Fibroblast of lung (primary cell): ENCODE measurements at regions not wholly inside any gene's neighbourhood (a gene's known extent, or its start where the extent isn't known, plus 50 kb on each side); places are given as distances from the start of the nearest gene placed in this dataset.

Experiments used
- DNase-seq, 2 donors: peaks; one replicate each; pipeline versions ENCODE4 v3.0.0 to v3.0.0-alpha.2; 2010; ENCODE audit warnings: low read depth in 2 of 2
- H2AFZ ChIP-seq: 2 replicates; pipeline ENCODE4 v1.5.1; 2012; ENCODE audit warnings: low read length, control low read depth, inconsistent platforms
- H3K27ac ChIP-seq: 2 replicates; pipeline ENCODE4 v1.5.1; 2011; ENCODE audit warnings: low read length, control low read depth; ENCODE audit not compliant: insufficient read depth
- H3K27me3 ChIP-seq: 2 replicates; pipeline ENCODE4 v1.5.1; 2011; ENCODE audit warnings: mild to moderate bottlenecking, low read length; ENCODE audit not compliant: control insufficient read depth, insufficient read depth
- H3K36me3 ChIP-seq: 2 replicates; pipeline ENCODE4 v1.5.1; 2011; ENCODE audit warnings: low read length; ENCODE audit not compliant: control insufficient read depth, insufficient read depth
- H3K4me1 ChIP-seq: 2 replicates; pipeline ENCODE4 v1.5.1; 2011; ENCODE audit warnings: low read length; ENCODE audit not compliant: control insufficient read depth, insufficient read depth; ENCODE audit errors: extremely low read depth
- H3K4me2 ChIP-seq: 2 replicates; pipeline ENCODE4 v1.5.1; 2011; ENCODE audit warnings: low read length, control low read depth; ENCODE audit not compliant: insufficient read depth; ENCODE audit errors: extremely low read depth
- H3K4me3 ChIP-seq, 4 experiments: fragments of 200-600 bp in 1 of 4; sonication (generic) in 1 of 4; replicated peaks in 1 of 4; 2 replicates each; pipeline ENCODE4 v1.5.1; 2011 to 2016; ENCODE audit warnings: low read length in 4 of 4, low read depth in 3 of 4, mild to moderate bottlenecking in 3 of 4, control low read depth in 2 of 4, inconsistent platforms in 1 of 4, mixed read lengths in 1 of 4; ENCODE audit not compliant: insufficient read depth in 1 of 4; ENCODE audit errors: control extremely low read depth in 1 of 4
- H3K79me2 ChIP-seq: 2 replicates; pipeline ENCODE4 v1.5.1; 2012; ENCODE audit warnings: mild to moderate bottlenecking, low read length, inconsistent platforms; ENCODE audit not compliant: control insufficient read depth, insufficient read depth
- H3K9ac ChIP-seq: 2 replicates; pipeline ENCODE4 v1.5.1; 2011; ENCODE audit warnings: mild to moderate bottlenecking, low read length, control low read depth; ENCODE audit not compliant: insufficient read depth
- H3K9me3 ChIP-seq: 2 replicates; pipeline ENCODE4 v1.5.1; 2012; ENCODE audit warnings: low read depth, low read length; ENCODE audit not compliant: control insufficient read depth, insufficient read depth
- H4K20me1 ChIP-seq: 2 replicates; pipeline ENCODE4 v1.5.1; 2011; ENCODE audit warnings: low read length; ENCODE audit not compliant: control insufficient read depth, insufficient read depth; ENCODE audit errors: extremely low read depth
- CTCF ChIP-seq, 2 donors: IDR thresholded peaks in 1 of 2; conservative IDR thresholded peaks in 1 of 2; 1 replicate in 1 of 2; 2 replicates in 1 of 2; pipeline ENCODE4 v1.5.1; 2011 to 2012; ENCODE audit warnings: low read length in 2 of 2, control low read depth in 1 of 2, inconsistent platforms in 1 of 2, low read depth in 1 of 2, mild to moderate bottlenecking in 1 of 2
- EZH2 ChIP-seq: IDR thresholded peaks from 2 replicates; pipeline ENCODE4 v1.5.1; 2012; ENCODE audit warnings: low read length, control low read depth, mild to moderate bottlenecking; ENCODE audit errors: missing control alignments

GRCh38 chr21:28696844-28697410 is 295.8 kb downstream of the LTN1 start:
- no peaks in the 10 kb centered on the region for H3K9me3 ChIP-seq
- no peak overlapping the region for H3K27ac ChIP-seq
- H4K20me1 ChIP-seq, result no peaks in the 10 kb centered on the region
- no peaks in the 10 kb centered on the region for H3K79me2 ChIP-seq
- H3K4me1 ChIP-seq, result no peaks in the 10 kb centered on the region
- TF ChIP-seq EZH2 (no peak), CTCF (conservative IDR thresholded peaks at IDR 0.05 in 1 of 2, IDR thresholded peaks at IDR 0.05 in 1 of 2; ENCODE audit: low read depth in 1 of 2, low read length in 2 of 2) (no peak)
- H3K27me3 ChIP-seq, result no peaks in the 10 kb centered on the region
- no peak overlapping the region for H2AFZ ChIP-seq
- H3K9ac ChIP-seq, result no peak overlapping the region
- H3K4me2 ChIP-seq, result no peak overlapping the region
- no peaks in the 10 kb centered on the region for H3K36me3 ChIP-seq
- no peak for DNase-seq
- no peak overlapping the region for H3K4me3 ChIP-seq

- Histone ChIP-seq H3K27ac (no peak overlapping the region), H2AFZ (no peak overlapping the region), H3K4me1 (no peaks in the 10 kb centered on the region), H3K4me2 (no peak overlapping the region), H3K9ac (no peak overlapping the region), H3K36me3 (no peaks in the 10 kb centered on the region), H3K4me3 (no peak overlapping the region), H3K27me3 (no peaks in the 10 kb centered on the region), H3K9me3 (no peaks in the 10 kb centered on the region), H4K20me1 (no peaks in the 10 kb centered on the region), H3K79me2 (no peaks in the 10 kb centered on the region)
- no peak for TF ChIP-seq EZH2
- TF ChIP-seq CTCF (conservative IDR thresholded peaks at IDR 0.05 in 1 of 2, IDR thresholded peaks at IDR 0.05 in 1 of 2; ENCODE audit: low read depth in 1 of 2, low read length in 2 of 2), result no peak
- no peak for DNase-seq
These were observed 299.2 kb downstream of the LTN1 start for GRCh38 chr21:28693476-28693875.

GRCh38 chr21:28690196-28690595 is 302.5 kb downstream of the LTN1 start:
- Histone ChIP-seq H3K9me3 (no peaks in the 10 kb centered on the region), H3K36me3 (no peaks in the 10 kb centered on the region), H3K9ac (no peak overlapping the region), H3K79me2 (no peaks in the 10 kb centered on the region), H3K27ac (no peak overlapping the region), H3K4me3 (no peak overlapping the region), H2AFZ (no peak overlapping the region), H3K4me1 (no peaks in the 10 kb centered on the region), H3K27me3 (no peaks in the 10 kb centered on the region), H4K20me1 (no peaks in the 10 kb centered on the region), H3K4me2 (no peak overlapping the region)
- DNase-seq, result no peak
- no peak for TF ChIP-seq EZH2
- TF ChIP-seq CTCF (conservative IDR thresholded peaks at IDR 0.05 in 1 of 2, IDR thresholded peaks at IDR 0.05 in 1 of 2; ENCODE audit: low read depth in 1 of 2, low read length in 2 of 2), result no peak
